LNCaP clone FGC (cell line): ENCODE measurements at regions not wholly inside any gene's neighbourhood (a gene's known extent, or its start where the extent isn't known, plus 50 kb on each side); places are given as distances from the start of the nearest gene placed in this dataset.

Experiments used
- DNase-seq: peaks from one replicate; pipeline ENCODE4 v3.0.0-alpha.2; 2011; ENCODE audit warnings: low read depth
- H3K4me3 ChIP-seq: 2 replicates; pipeline ENCODE4 v1.5.1; 2011; ENCODE audit warnings: mild to moderate bottlenecking, low read depth, low read length, control low read depth
- TF ChIP-seq, protein P1 (sequence below): IDR thresholded peaks from 2 replicates; pipeline ENCODE4 v1.5.1; 2012; ENCODE audit warnings: mild to moderate bottlenecking; ENCODE audit not compliant: control insufficient read depth, insufficient read depth; ENCODE audit errors: extremely low read depth

DNA sequence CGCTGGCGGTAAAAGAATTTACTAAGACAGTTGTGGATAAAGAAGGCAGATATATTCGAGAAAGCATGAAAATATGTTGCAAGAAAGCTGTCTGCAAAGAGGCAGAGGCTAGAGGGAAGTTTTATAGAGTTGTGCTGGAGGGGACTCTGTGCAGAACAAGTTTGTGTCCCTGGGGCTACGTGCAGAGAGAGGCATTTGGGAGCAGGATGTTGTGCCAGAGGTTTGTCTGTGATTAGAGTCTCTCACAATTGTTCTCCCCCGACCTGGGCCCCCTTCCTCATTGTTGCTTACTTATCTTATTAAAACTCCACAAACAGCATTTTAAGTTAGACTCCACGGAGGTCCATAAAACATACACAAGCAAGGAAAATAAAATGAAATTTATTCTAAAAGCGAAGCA lies 831.3 kb downstream of the NLGN4X start:
- H3K4me3 ChIP-seq: no peak overlapping the region

DNA sequence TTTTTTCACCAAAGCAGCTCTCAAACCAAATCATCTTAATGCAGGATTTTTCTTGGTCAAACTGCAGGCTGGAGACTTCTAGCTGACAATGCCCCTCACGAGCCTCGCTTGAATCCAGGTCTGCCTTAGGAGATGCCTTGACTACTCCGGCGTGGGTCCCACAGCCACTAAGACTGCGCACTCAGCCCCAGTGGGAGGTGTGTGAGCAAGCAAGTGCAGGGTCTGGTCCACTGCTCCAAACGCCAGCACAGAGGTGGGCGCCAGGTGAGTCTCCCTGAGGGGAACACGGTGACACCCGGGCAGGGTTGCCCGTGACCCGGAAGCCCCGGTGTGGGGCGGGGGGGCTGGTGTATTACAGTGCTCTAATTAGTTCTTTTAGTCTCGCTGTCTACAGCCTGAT lies 838.3 kb downstream of the NLGN4X start:
- TF ChIP-seq, protein P1, sequence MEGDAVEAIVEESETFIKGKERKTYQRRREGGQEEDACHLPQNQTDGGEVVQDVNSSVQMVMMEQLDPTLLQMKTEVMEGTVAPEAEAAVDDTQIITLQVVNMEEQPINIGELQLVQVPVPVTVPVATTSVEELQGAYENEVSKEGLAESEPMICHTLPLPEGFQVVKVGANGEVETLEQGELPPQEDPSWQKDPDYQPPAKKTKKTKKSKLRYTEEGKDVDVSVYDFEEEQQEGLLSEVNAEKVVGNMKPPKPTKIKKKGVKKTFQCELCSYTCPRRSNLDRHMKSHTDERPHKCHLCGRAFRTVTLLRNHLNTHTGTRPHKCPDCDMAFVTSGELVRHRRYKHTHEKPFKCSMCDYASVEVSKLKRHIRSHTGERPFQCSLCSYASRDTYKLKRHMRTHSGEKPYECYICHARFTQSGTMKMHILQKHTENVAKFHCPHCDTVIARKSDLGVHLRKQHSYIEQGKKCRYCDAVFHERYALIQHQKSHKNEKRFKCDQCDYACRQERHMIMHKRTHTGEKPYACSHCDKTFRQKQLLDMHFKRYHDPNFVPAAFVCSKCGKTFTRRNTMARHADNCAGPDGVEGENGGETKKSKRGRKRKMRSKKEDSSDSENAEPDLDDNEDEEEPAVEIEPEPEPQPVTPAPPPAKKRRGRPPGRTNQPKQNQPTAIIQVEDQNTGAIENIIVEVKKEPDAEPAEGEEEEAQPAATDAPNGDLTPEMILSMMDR: no peak
- DNase-seq: no peak
- H3K4me3 ChIP-seq: no peak overlapping the region

More for the DNA sequence above, 831.3 kb downstream of the NLGN4X start:
- DNase-seq: no peak
- TF ChIP-seq, protein P1: no peak

DNA sequence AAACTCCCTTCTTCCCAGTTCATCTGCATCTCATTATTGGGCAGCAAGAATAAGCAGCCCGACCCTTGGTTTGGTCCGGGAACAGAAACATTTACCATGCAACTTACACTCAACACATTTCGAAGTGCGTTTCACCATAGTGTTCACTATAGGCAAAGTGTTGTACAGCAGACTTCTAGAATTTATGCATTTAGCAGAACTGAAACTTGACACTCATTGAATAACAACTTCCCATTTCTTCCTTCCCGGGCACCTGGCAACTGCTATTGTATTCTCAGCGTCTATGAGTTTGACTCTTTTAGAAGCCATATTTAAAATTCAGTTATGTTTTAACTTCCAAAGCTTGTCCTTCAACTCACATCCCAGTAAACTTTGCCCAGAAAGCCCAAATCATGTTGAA lies 840.6 kb downstream of the NLGN4X start:
- DNase-seq: no peak
- TF ChIP-seq, protein P1: no peak

DNA sequence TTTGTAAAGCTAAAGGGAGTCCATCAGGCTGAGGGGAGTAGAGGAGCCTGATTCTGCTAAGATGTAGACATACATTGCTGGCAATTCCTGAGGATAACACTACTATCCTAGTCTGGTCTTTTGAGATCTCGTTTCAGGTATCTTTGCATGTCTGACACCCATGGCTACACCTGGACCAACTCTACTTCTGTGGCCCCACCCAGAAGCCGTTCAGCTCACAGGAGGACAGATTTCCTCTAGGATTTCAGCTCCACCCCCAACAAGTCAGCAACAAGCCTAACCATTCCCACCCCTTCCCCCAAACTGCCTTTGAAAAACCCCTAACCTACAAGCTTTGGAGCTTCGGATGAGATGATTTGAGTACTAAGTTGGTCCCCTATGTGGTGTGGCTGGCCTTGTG lies 848.2 kb downstream of the NLGN4X start:
- TF ChIP-seq, protein P1: no peak
- no peak for DNase-seq
- H3K4me3 ChIP-seq: no peak overlapping the region

More for the DNA sequence above, 840.6 kb downstream of the NLGN4X start:
- no peak overlapping the region for H3K4me3 ChIP-seq

DNA sequence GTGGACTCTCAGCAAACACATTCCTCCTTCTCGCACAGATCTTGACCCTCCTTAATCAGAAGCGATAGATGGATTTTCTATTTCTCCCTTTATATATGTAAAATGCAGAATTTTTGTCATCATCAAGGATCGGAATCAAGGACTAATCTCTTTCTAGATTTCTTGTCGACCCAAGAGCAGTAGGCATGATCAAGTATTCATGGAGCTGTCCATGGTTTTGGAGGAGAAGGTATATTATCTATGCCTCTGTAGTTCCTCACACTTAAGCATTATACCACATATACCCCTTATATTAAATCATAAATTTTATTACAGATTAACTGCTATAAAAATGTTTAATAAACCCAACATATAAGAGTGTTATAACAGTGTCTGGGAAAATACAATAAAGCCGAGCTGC lies 886.8 kb downstream of the NLGN4X start:
- TF ChIP-seq, protein P1: no peak
- H3K4me3 ChIP-seq: no peak overlapping the region
- DNase-seq: no peak

DNA sequence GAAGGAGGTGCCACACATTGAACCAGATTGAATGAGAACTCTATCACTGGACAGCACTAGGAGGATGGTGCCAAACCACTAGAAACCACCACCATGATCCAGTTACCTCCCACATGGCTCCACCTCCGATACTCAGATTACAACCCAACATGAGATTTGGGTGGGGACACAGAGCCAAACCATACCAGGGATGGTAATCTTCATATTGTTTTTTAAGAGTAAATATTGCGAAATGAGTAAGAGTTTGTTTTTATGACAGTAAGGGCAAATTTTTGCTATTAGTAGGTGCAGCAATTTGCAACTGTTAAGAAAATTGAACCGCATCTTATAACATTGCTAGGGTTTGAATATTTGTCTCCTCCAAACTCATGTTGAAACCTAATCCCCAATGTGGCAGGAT lies 891.5 kb downstream of the NLGN4X start:
- H3K4me3 ChIP-seq: no peak overlapping the region
- no peak for DNase-seq
- TF ChIP-seq, protein P1: no peak

DNA sequence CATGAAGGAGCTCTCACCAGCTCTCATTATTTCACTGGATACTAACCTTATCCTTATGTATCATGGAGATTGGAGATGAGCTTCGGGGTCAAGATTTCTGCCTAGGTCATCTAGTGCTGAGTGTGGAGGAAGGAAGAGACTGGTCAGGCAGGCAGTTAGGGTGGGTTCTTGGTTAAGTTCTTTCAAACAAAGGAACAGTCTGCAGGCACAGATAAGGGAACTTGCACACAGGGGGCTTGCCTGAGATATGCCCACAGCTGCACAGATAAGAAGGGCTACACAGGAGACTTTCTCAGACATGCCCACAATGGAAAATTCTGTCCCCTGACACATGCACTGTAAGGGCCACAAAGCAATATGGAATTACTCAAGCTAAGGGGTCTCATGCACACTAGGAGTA lies 904.1 kb downstream of the NLGN4X start:
- no peak overlapping the region for H3K4me3 ChIP-seq
- no peak for DNase-seq
- TF ChIP-seq, protein P1: no peak
